Stimulated activated CD8-positive, alpha-beta memory T cell treated with anti-CD3 and anti-CD28 coated beads, Interleukin-2, amount 100 ng/mL, for 1 hour (primary cell): ENCODE measurements at regions not wholly inside any gene's neighbourhood (a gene's known extent, or its start where the extent isn't known, plus 50 kb on each side); places are given as distances from the start of the nearest gene placed in this dataset.
"Not testable (repeated sequence)": the region's sequence is repeated elsewhere in the genome, so short reads cannot be mapped to it uniquely, and the experiment has no call there.

Experiments
- DNase-seq, 2 donors: peaks; one replicate each; pipeline ENCODE4 v3.0.0-alpha.2; 2020; ENCODE audit warnings: low read depth in 2 of 2

DNA sequence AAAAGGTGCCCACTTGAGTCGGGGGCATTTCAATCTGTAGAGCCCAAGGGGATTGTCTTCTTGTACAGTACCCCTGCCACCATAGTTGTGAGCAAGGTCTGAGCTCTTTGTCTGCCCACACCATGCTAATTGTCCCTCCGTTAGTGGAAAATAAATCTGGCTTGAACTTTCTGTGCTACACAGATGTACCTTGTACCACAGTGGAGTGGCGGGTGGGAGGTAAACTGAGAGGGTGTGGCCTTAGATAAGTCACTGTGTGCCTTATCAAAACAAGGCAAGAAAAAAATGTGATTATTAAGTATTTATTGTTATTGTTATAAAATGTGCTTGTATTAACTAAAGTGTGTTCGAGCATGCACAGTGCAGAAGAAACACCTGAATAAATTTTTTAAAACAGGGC, 242.9 kb upstream of the C2CD4B start:
- no peak for DNase-seq

DNA sequence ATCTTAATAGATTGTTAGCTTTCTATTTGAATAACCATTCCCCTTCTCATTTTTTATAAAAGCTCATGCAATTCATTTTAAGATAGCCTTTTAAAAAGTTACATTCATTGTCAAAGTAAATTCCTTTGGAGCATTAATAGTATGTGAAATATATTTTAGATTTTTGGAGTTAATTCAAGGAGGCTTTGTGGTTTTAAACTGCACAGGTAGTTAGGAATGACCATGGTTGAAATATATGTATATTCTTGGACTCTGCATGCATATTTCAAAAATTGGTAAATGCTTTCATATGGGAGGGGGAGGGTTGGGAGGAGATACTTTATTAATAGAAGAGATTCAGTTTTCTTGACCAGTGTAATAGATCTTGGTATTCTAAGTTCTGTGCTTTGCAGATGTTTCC, 244.4 kb upstream of the C2CD4B start:
- no peak for DNase-seq

DNA sequence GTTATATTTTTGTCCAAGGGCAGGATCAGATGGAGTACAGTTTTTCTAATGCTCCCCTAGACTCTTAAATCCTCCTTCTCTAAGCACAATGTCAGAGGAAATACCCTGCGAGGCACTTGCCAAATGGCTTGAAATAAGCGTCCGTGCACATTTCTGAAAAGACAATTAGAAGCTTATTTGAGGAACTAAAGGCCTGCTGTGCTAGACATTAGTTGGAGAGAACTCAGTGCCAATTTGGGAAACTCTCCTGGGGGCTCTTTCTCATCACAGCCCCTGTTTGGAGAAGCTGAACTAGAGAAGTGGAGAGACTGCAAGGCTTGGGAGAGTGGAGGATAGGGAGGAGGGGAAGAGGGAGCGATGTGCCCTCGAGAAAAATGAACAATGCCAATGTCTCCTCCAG, 247.6 kb upstream of the C2CD4B start:
- DNase-seq = no peak

DNA sequence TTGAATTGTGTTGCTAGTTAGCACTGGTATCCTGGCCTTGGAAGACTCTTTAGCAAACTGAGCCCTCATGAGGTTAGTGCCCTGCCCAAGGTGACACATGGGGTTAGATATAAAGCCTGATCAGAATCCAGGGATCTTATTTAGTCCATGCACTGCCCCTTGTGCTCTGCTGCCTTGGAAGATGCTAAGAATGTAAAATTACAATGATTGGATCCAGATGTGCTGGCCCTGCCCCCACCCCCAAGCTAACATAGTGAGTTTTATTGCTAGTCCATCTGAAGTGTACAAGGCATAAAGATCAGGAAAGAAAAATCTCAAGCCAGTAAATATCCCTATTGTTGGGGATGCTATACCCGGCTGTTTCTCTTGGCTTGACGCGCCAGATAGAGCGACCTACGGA, 248.1 kb upstream of the C2CD4B start:
- no peak for DNase-seq

DNA sequence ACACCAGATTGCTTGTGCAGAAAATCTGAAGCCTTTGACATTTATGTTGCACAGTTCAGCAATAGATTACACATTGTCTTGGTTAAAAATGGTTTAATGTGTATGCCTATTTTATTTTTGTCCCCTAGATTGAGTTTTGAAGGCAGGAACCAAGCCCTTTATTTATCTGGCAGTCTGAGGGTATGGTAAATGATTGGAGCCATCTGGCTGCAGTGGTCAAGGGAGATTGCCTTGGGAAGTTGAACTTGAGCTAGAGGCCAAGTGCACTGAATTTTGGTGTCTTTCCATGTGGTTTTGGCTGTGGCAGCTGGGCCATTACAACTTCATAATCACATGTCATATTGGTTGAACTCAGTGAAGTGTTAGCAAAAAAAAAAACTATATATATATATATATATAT, 248.7 kb upstream of the C2CD4B start:
- no peak for DNase-seq

DNA sequence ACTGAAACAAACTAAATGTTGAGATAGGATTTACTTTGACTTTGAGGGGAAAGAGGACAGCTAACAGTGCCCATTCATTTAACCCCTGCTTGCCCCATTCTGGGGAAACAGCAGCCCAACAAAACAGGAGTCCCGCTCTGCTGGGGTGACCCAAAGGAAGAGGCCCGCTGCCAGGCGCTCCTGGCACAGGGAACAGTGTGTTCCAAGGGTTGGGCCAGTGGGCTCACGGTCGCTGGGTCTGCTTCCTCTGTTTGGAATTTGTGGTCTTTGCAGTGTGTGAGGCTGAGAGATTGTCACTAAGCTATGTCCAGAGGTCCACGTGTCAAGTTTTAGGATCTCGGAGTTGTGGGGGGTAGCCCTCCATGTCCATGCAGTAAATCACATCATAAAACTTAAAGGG, 250.4 kb upstream of the C2CD4B start:
- no peak for DNase-seq

DNA sequence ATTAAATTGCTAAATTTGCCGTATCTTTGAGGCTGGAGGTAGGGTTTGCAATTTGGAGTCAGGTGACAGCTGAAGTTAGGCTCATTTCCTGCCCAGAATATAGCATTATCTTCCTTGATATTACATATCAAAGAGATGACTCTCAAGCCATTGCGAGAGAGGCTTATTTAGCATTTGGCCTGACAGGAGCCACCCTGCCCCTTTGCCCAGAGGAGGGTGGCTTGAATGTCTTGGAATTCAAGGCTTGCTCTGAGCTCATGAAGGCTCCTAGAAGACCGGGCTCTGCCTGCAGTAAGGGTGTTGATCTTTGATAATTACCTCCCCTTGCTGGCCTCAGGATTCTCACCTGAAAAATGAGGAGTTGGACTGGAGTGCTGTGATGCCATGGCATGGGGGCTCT, 251.4 kb upstream of the C2CD4B start:
- no peak for DNase-seq

DNA sequence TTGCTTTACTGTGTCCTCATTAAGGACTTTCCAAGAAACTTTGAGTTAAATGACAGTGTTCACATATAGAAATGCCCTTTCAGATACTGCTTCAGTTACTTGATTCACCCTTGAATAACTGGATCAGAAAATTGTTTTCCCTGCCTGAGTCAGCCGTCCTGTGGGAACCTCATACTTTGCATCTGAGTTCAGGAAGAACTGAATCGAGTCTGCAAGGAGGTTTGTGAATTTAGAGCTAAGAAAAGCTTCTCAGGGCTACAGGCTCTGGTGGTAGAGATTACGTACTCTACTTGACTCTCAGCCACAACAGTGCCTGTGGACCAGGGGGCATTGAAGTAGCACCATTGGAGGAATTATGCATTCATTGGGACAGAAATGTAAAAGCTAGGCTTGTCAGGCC, 252.4 kb upstream of the C2CD4B start:
- no peak for DNase-seq

DNA sequence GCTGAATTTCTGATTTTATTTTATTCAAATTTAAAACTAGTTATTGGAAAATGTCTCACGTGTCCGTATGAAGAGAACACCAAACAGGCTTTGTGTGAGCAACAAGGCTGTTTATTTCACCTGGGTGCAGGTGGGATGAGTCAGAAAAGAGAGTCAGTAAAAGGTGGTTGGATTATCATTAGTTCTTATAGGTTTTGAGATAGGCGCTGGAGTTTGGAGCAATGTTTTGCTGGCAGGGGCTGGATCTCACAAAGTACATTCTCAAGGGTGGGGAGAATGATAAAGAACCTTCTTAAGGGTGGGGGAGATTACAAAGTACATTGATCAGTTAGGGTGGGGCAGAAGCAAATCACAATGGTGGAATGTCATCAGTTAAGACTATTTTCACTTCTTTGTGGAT, 253.4 kb upstream of the C2CD4B start:
- not testable (repeated sequence) for DNase-seq

DNA sequence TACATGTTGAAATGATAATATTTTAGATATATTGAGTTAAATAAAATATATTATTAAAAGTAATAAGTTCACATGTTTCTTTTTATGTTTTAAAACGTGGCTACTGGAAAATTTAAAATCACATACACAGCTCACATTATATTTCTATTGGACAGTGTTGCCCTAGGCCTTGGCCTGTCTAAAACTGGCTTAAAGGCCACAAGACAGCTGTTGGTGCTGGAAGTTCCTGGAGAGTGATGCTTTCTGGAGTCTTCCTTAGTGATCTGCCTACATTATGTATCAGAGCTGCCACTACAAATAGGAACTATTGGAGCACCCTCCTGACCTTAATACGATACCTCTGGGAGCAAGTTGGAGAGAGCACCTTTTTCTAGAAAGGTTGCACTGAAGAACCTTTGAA, 254.1 kb upstream of the C2CD4B start:
- no peak for DNase-seq

DNA sequence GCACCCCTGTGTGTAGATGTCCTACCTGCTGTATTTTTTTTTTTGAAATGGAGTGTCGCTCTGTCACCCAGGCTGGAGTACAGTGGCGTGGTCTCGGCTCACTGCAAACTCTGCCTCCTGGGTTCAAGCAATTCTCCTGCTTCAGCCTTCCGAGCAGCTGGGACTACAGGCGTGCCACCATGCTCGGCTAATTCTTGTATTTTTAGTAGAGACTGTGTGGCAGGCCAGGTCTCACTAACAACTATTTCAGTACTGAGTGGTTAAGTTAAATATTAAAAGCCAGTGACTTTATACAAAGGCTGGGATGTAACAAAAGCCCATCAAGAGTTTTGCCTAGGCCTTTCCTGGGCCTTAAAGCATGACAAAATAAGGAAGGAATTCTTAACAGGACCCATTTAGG, 255.3 kb upstream of the C2CD4B start:
- not testable (repeated sequence) for DNase-seq

DNA sequence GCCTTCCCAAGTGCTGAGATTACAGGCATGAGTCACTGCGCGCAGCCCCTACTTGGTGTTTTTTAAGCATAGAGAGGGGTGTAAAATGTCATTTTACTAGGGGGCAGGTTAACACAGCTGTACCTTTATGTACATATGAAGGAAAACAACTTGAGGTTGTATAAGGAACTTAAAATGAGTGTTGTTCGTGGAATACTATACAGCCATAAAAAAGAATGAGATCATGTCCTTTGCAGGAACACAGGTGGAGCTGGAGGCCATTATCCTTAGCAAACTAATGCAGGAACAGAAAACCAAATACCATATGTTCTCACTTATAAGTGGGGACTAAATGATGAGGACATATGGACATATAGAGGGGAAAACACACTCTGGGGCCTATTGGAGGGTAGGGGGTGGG, 256.2 kb upstream of the C2CD4B start:
- no peak for DNase-seq

DNA sequence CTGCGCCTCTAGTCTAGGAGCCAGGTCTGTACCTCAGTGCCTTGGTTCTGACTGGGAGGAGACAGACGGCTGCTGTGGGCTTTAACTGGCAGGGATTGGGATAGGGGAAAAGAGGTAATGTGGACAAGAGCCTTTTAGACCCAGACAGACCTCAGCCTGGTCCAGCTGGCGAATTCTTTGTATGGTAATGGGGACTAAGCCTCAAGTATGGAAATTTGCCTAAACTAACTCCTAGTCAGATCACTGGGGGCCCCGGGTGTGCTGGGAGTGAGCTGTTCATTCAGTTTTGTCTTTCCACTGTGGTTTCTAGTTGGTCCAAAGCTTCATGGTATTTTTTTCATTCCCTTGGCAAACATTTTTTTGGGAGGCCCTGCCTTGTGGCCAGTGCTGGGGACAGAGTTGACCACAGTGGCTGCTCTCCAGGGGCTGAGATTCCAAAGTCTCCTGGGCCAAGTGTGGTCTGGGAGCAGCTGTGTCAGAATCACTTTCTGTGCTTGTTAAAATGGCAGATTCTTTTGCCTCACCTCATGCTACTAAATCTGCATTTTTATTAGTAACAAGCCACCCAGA, 261.4 kb upstream of the C2CD4B start:
- no peak for DNase-seq

DNA sequence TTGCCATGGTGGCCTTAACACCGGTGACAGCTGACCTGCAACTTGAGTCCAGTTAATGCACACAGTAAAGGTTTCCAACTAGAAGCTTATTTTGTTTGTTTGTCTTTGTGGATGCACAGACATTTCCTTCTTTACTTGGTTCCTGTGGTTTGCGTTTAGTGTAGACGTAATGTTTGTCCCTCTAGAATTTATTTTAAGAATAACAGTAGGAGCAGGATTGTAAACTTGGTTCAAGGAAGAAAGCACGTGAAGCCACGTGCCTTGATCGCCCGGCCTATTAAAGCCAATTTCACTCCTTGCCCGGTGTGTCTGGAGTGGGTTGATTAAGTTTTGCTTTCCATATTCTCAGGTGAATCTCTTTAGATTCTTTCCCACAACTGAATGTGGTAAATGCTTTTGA, 263.2 kb upstream of the C2CD4B start:
- DNase-seq = no peak

DNA sequence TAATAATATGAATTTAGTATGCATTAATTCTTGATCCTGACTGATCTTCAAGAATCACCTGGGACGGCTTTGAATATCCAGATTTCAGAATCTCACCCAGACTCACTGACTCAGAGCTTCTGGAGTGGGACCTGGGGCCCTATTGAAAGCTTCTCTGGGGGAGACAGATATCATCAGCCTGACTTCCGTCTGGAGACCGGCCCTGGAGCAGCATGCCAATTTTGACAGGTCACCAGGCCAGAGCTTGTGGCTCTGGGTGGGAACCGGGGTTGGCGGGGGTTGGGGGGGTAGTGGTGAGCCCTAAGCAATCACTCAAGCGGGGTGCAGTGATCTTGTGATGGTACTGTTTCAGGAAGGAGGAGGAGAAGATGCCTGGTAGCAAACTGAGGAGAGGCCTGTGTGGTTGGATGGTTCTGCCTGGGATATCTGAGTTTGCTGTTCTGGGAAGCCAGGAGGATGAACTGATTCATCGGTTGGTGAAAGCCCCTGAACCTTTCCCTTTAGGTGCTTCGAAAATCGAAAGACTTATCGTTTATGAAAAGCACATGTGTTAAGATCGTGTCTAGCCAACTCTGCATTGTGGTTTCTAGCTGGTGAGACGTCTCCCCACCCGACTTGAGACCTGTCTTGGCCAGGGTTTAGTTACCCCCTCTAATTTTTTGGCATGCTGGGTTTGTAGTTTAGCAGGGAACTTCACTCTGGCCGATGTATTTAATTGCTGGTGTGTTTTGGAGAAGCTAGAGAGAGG, 263.9 kb upstream of the C2CD4B start:
- no peak for DNase-seq

DNA sequence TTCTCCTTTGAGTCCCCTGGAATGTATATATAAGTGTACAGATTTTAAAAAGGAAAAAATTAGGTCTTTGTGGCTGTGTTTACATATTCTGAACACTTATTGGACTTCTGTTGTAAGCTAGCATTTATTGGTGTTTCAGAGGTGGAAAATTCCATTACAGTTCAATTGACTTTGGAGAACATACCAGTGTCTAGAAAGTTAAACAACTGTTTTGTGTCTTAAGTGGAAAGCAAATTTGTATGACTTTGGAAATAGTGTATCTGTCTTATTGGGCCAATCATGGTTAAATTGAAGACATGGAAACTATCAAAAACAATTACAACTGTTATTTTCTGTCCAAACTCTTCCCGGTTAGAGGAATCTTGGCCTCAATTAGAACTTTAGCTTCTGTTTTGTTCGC, 265.0 kb upstream of the C2CD4B start:
- DNase-seq = no peak

DNA sequence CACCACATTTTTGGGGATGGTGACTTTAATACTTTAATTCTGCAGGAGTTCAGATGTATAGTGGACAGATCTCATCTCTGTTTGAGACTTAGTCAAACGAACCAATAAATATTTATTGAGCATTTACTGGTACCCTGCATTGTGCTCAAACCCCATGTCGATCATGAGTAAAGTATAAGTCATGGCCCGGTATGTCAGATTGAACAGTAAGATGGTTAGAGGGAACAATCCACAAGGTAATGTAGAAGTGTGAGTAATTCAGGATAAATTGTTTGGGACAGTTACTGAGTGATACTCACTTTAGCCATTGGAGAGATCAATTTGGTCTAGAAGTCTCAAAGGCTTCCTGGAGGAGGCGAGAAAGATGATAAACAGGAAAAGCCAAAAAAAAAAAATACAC, 265.5 kb upstream of the C2CD4B start:
- no peak for DNase-seq

DNA sequence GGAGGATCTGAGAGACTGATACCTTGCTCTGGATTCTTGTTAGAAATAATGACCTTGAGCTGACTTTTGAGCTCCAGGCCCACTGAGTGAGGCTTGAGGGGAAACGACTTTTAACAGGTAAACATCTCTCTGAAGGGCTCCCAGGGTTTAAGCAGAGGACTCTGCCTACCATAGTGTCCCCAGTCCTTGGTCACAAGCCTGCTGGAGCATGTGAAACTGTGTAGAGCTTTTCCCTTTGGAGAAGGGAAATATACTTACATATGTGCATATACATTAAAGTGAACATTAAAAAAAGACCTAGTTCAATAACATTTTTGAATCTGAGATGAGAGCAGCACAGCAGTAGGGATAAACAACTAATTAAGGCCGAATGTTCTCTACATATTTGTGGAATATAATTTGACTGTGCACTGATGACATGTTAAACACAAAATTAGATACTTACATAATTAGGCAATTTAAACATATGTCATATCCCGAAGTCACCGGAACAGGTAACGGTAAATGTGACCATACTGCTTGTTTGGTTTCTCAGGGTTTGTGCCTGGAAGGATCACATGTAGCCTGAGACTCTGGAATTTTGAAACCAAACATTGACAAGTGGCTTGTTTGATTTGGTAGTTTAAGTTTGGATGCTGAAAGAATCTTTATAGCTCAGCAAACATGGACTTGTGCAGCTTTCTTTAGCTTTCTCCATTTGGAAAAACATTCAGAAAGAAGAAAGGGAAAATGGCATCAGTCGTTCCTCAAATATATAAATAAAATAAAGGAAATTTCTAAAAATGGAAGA, 266.1 kb upstream of the C2CD4B start:
- no peak for DNase-seq

DNA sequence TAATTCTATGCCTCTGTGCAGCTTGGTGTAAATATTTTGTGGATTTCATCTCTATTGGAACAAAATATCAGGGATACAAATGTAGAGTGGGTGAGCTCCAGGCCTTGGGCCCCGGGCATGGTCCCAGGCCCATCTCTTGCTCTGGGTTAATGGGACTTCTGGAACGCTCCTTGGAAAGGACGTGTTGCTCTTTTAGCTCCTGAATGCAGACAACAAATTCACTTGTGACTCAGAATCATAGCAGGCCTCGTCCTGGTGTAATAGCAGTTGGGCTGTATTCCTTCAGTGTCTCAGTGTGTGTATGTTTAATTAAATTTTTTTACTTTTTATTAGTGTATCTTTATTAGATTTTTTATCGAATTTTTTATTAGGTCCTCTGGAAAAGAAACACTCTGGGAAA, 266.7 kb upstream of the C2CD4B start:
- DNase-seq = no peak

DNA sequence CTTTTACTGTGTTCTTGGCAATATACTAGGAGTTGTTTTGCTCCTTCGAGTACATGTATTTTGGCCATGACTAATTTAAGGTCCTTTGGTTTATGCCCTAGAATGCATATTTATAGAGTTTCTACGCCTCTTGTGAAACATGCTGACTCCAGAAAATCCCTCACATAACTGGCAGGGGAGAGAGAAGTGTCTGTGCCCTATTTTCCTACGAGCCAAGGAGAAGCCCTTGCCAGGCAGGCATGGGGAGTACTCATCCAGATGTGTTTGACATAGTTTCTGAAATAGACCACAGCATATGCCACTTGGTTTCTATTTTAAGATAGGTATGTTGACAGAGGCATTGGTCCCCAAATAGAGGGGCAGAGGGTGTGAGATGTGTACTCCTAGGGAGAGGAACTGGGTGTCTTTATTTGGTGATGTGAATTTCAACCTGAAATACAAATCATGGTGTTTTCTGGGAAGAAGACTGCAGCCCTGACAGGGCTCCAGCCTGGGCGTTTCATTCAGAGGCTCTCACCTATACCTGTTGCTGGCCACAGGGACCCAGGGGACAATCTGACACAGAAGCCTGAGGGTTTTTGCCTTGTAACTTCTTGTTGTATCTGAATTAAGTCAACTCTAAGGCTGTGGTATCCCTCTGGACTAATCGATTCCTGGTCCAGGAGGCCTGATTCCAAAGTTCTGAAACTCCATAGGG, 267.8 kb upstream of the C2CD4B start:
- DNase-seq = no peak

DNA sequence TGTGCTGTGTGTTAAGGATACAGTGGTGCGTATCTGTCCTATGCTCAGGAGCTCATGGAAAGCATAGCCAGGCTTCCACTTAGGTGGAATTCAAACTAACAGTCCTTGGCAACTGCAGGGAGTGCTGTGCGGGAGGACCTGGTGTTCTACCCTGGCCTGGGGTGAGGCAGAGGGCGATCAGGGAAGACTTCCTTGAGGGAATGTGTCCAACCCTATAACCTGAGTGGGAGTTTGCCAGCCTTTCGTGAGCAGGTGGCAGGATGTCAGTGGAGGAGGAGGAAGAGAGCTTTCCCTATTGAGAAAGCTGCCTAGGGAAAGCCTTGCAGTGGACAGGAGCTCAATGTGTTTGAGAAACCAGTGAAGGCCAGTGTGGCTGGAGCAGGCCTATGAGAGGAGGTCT, 271.1 kb upstream of the C2CD4B start:
- no peak for DNase-seq

DNA sequence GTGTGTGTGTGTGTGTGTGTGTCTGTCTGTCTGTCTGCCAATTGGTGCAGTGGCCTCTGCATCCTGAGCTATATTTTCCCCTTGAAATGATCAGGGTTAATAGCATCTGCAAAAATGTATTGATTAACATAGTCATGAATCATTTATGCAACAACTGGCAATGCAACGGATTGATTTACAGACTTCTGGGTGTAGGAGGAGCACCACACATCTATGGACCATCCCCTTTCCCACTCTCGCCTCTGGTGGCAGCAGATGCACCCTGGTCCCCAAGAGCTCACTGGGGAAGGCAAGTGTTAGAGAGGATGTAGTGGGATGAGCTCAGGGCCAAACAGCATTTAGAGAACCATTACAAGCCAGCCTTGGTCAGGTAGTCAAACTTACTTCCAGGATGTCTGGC, 272.7 kb upstream of the C2CD4B start:
- DNase-seq = no peak
